WI38 (cell line): ENCODE measurements at regions not wholly inside any gene's neighbourhood (a gene's known extent, or its start where the extent isn't known, plus 50 kb on each side); places are given as distances from the start of the nearest gene placed in this dataset.

Source experiments
- H3K4me3 ChIP-seq: 2 replicates; pipeline ENCODE4 v1.5.1; 2011; ENCODE audit warnings: low read depth, mild to moderate bottlenecking, control low read depth, low read length
- CTCF ChIP-seq: IDR thresholded peaks from 2 replicates; pipeline ENCODE4 v1.5.1; 2012; ENCODE audit warnings: low read depth, mild to moderate bottlenecking, control low read depth, low read length

GRCh38 chr1:234927312-234927970 lies 201.2 kb downstream of the TOMM20 start:
- TF ChIP-seq CTCF: no peak
- H3K4me3 ChIP-seq: no peak overlapping the region

GRCh38 chr1:234926559-234927311 lies 201.9 kb downstream of the TOMM20 start:
- no peak overlapping the region for H3K4me3 ChIP-seq
- TF ChIP-seq CTCF: no peak

- no peak for TF ChIP-seq CTCF
- no peak overlapping the region for H3K4me3 ChIP-seq
Measured at GRCh38 chr1:234926264-234926558, 202.4 kb downstream of the TOMM20 start.

- no peak for TF ChIP-seq CTCF
- no peak overlapping the region for H3K4me3 ChIP-seq
Measured at GRCh38 chr1:234925440-234926263, 203.0 kb downstream of the TOMM20 start.

- no peak for TF ChIP-seq CTCF
- no peak overlapping the region for H3K4me3 ChIP-seq
Measured at GRCh38 chr1:234924450-234925355, 203.9 kb downstream of the TOMM20 start.

GRCh38 chr1:234923626-234924025 lies 205.0 kb downstream of the TOMM20 start:
- TF ChIP-seq CTCF: no peak
- no peak overlapping the region for H3K4me3 ChIP-seq
